ENCODE measurements at regions not wholly inside any gene's neighbourhood (a gene's known extent, or its start where the extent isn't known, plus 50 kb on each side); places are given as distances from the start of the nearest gene placed in this dataset.
"Not testable (repeated sequence)": the region's sequence is repeated elsewhere in the genome, so short reads cannot be mapped to it uniquely, and the experiment has no call there.

DNA sequence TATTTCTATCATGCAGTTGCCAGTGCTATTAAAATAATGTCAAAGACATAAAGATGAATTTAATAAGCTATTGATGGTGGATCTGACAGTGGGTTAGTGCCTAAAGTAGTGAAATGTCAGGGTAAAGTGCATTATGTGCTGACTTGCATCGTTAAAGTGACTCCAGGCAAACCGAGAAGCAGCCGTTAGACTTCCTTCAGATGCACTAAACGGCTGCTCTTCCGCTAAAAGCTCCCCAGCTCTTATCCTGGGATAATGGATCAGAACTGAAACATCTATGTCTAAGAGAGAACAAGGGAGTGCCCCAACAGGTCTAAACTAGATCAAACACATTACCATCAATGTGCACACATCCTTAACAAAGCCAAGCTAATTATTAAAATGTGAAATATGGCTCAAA, 468.2 kb downstream of the NTRK2 start:
- DNase-seq: no peak

DNA sequence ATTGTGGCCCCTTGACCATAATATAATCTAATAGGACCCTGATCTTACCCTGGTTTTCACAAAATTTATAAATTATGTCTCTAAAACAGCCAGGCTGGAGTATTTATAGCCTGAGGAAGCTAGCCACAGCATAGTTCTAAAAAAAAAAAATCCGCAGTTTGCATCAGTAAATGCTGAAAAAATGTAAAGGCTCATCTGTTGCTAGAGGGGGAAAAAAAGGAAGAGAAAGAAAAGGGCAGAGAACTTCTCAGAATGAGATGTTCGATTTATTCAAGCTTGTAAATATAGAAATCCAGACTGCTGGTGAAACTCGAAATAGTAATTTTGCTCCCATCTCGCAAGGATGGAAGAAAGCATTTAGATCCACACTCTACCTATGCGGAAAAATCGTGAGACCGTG, 467.5 kb downstream of the NTRK2 start:
- no peak for DNase-seq

- no peak for DNase-seq
Measured at GRCh38 chr9:85136507-85136906, 467.0 kb downstream of the NTRK2 start.

GRCh38 chr9:85130764-85131163, 461.2 kb downstream of the NTRK2 start:
- DNase-seq: no peak

DNA sequence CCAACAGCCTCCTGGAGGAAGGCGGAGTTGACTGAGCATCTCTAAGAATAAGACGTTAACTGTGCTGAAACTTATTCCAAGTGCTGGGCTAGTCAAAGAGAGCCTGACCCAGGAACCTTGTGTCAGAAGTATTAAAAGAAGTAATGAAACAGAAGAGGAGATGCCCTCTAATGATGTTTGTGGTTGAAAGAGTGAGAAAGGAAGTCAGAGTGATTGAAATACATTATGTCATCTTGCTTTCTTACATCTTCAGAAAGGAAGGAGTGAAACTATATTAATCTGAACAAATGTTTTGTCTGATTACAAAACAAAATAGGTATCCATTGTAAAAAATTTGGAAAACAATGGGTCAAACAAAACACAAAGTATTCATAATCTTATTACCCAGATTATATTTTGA, 460.7 kb downstream of the NTRK2 start:
- DNase-seq: no peak

- no peak for DNase-seq
Measured at GRCh38 chr9:85129514-85129913, 460.0 kb downstream of the NTRK2 start.

DNA sequence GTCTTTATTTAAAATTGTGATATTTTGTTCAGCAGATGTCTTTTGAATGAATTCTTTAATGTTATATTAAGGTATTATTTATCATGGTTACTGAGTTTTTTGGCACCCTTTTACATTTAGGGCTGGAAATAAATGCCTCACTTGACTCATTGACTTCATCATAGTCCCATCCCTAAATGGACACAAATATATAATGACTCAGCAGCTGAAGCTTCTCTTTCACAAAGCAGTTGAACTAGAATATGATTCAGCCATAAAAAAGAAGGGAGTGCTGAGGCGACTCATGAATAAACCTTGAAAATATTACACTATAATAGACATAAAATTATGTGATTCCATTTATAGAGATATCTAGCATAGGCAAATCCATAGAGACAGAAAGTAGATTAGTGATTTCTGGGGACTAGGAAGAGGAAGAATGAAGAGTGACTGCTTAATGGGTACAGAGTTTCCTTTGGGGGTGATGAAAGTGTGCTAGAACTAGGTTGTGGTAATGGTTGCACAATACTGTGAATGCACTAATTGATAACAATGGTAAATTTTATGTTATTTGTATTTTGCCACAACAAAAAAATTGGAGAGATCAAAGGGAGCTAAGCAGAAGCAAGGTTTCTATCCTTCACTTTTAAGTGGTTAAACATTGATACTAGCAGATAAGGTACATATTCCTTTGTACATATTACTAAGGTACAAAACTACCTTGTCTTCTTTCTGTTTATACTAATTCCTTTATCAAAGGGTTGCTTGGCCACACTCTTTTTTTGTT, 449.6 kb downstream of the NTRK2 start:
- DNase-seq: no peak

DNA sequence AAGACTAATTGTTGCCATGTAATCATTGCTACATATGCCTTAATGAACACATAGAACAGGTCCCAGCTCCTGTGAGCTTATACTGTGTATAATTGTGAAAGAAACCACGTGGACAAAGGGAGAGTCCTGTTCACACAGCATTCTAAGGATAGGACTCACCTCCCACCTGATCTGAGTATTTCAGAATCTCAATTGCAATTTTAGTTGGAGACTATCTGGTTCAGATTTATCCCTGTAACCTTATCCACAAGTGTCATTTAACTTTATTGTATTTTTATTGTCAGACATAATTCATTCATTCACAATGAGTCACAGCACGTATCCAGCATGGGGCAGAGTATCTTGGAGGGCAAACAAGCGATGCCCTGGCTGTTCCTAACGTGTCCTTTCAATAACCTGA, 448.3 kb downstream of the NTRK2 start:
- no peak for DNase-seq

- DNase-seq: no peak
Measured at GRCh38 chr9:85115473-85115872, 445.9 kb downstream of the NTRK2 start.

DNA sequence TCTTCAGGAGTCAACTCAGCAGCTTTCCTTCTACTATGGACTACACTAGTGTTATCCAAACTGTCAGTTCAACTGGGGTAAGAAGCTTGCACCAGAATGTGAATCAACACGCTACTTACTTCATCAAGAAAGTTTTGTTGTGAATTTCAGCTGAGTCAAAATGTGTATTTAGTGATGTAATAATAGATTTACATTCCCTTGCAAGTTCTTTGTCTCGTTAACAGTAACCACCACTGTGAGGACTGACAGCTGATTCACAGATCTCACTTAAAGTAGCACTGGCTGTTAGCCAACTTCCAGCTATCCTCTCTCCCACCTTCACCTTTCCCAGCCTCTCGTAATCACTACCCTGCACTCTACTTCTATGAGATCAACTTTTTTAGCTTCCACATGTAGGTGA, 445.3 kb downstream of the NTRK2 start:
- DNase-seq: no peak

GRCh38 chr9:85112933-85113418, 443.4 kb downstream of the NTRK2 start:
- DNase-seq: no peak

- no peak for DNase-seq
Measured at GRCh38 chr9:85112391-85112790, 442.9 kb downstream of the NTRK2 start.

DNA sequence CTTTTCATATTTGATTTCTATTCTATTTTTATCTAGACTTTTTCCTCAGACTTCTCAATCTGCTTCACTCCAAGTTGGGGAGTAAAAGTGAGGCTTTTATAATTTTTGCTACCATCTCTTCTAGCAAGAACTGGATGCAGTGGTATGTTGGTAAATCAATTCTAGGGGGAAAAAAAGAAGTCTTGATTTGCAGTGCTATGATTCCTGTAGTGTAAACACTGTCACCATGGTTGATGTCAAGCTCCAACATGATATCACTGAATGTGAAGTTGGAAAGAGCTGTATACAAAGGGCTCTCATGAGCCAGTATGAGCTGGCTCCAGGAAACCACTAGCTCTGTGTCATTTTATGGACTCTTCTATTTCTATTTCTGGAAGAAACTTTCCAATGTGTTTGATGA, 439.2 kb downstream of the NTRK2 start:
- DNase-seq: no peak

- DNase-seq: no peak
Measured at GRCh38 chr9:85108229-85108628, 438.7 kb downstream of the NTRK2 start.

GRCh38 chr9:85089188-85089969, 419.9 kb downstream of the NTRK2 start:
- no peak for DNase-seq

GRCh38 chr9:85081963-85082362, 412.4 kb downstream of the NTRK2 start:
- DNase-seq: no peak

DNA sequence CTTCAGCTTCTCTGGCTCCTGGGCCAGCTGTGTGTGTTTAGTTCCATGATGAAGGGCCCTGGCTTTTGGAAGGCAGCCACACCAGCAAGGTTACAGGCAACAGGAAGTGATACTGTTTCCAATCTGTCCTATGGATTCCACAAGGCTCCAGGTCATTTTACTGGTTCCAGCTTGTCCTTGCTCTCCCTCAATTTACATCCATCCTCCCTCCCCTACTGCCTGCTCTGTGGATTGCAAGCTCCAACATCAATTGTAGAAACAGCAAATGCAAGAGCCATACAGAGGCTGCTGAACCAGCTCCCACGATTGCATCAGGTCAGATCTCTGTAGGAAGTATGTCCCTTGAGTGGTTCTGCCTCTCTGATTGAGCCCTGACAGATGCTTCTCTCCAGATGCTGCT, 409.8 kb downstream of the NTRK2 start:
- peak; percentile 8 for DNase-seq

DNA sequence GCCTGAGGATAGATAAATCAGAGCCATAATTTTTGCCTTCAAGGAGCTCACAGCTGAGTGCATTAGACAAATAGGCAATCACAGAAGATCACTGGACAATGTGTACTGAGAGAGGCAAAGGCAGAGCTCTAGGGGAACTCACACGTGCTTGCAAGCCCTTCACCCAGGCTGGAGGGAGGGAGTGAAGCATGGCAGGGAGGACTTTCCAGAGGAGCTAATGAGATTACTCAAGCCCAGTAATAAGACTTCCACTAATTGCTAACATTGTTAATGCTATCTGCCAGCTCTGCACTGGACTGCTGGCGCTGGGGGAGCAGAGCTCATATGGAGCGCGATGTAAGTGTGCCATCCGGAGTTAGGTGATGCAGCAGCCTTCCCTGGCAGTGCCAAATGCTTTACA, 408.4 kb downstream of the NTRK2 start:
- DNase-seq: no peak

GRCh38 chr9:85077146-85077545, 407.6 kb downstream of the NTRK2 start:
- not testable (repeated sequence) for DNase-seq

Data from NCI-H1092 treated with DMSO at 0.1 percent for 48 hours (cell line).